ENCODE measurements at regions not wholly inside any gene's neighbourhood (a gene's known extent, or its start where the extent isn't known, plus 50 kb on each side); places are given as distances from the start of the nearest gene placed in this dataset.

- TF ChIP-seq SPI1 (IDR thresholded peaks at IDR 0.05; ENCODE audit: low read depth, low read length) (no peak), POLR2AphosphoS5 (IDR thresholded peaks at IDR 0.05; ENCODE audit: low read depth, low read length) (no peak), POLR2A (IDR thresholded peaks at IDR 0.05; ENCODE audit: low read depth, low read length) (no peak), POU2F2 (IDR thresholded peaks at IDR 0.05; ENCODE audit: low read depth, low read length) (no peak)
Observed at GRCh38 chr4:131370846-131371245, 1778.2 kb upstream of the PCDH10 start.

Data from GM12891 (cell line).